Activated T-cell treated with anti-CD3 and anti-CD28 coated beads, Interleukin-2, amount 50 U/mL, for 1 hour (primary cell): ENCODE measurements at regions not wholly inside any gene's neighbourhood (a gene's known extent, or its start where the extent isn't known, plus 50 kb on each side); places are given as distances from the start of the nearest gene placed in this dataset.

ENCODE experiments used
- DNase-seq: peaks from one replicate; pipeline ENCODE4 v3.0.0-alpha.2; 2020

- DNase-seq, result no peak
Observed at GRCh38 chr1:34331020-34331926, 154.6 kb downstream of the C1orf94 start.

- DNase-seq, result no peak
Observed at GRCh38 chr1:34332996-34333395, 156.3 kb downstream of the C1orf94 start.

GRCh38 chr1:34338871-34339270 lies 162.2 kb downstream of the C1orf94 start:
- DNase-seq, result no peak

- DNase-seq, result no peak
Observed at GRCh38 chr1:34341896-34342295, 165.2 kb downstream of the C1orf94 start.

GRCh38 chr1:34342334-34342733 lies 165.6 kb downstream of the C1orf94 start:
- no peak for DNase-seq

GRCh38 chr1:34346128-34346527 lies 169.4 kb downstream of the C1orf94 start:
- DNase-seq, result no peak

GRCh38 chr1:34353409-34353808 lies 176.7 kb downstream of the C1orf94 start:
- DNase-seq, result no peak

GRCh38 chr1:34354367-34354766 lies 177.7 kb downstream of the C1orf94 start:
- no peak for DNase-seq

- DNase-seq, result no peak
Observed at GRCh38 chr1:34356853-34357252, 180.1 kb downstream of the C1orf94 start.

GRCh38 chr1:34358636-34359035 lies 181.9 kb downstream of the C1orf94 start:
- no peak for DNase-seq

GRCh38 chr1:34359411-34359810 lies 182.7 kb downstream of the C1orf94 start:
- DNase-seq, result no peak

GRCh38 chr1:34360574-34360973 lies 183.9 kb downstream of the C1orf94 start:
- DNase-seq, result no peak

GRCh38 chr1:34361121-34361520 lies 184.4 kb downstream of the C1orf94 start:
- no peak for DNase-seq

- DNase-seq, result no peak
Observed at GRCh38 chr1:34361781-34362357, 185.2 kb downstream of the C1orf94 start.

- DNase-seq, result no peak
Observed at GRCh38 chr1:34362949-34363348, 186.2 kb downstream of the C1orf94 start.

- no peak for DNase-seq
Observed at GRCh38 chr1:34363447-34363846, 186.7 kb downstream of the C1orf94 start.

GRCh38 chr1:34363915-34364314 lies 187.2 kb downstream of the C1orf94 start:
- DNase-seq, result no peak

- no peak for DNase-seq
Observed at GRCh38 chr1:34364376-34364775, 187.7 kb downstream of the C1orf94 start.

GRCh38 chr1:34365295-34365694 lies 188.6 kb downstream of the C1orf94 start:
- no peak for DNase-seq

- DNase-seq, result no peak
Observed at GRCh38 chr1:34366875-34367624, 190.3 kb downstream of the C1orf94 start.

- DNase-seq, result no peak
Observed at GRCh38 chr1:34367954-34368353, 191.2 kb downstream of the C1orf94 start.

GRCh38 chr1:34369701-34370455 lies 193.2 kb downstream of the C1orf94 start:
- DNase-seq, result no peak

GRCh38 chr1:34370748-34371147 lies 194.0 kb downstream of the C1orf94 start:
- DNase-seq, result no peak
